Stimulated activated memory B cell treated with anti-CD40 and anti-IgM and Interleukin-4, amounts not matched to agents 10 μg/mL and 1 μg/mL and 100 μg/mL, for 72 hours (primary cell): ENCODE measurements at regions not wholly inside any gene's neighbourhood (a gene's known extent, or its start where the extent isn't known, plus 50 kb on each side); places are given as distances from the start of the nearest gene placed in this dataset.

Source experiments
- ATAC-seq: fragments of 150-1000 bp; cut with Tn5 transposase; 2 replicates; pipeline ENCODE4 v1.10.0; 2021
- H3K27ac Mint-ChIP-seq: one replicate; pipeline ENCODE4 v1.8.0; 2022; ENCODE audit warnings: mild to moderate bottlenecking, mixed read lengths
- H3K27me3 Mint-ChIP-seq: one replicate; pipeline ENCODE4 v1.8.0; 2022; ENCODE audit warnings: mixed read lengths
- H3K36me3 Mint-ChIP-seq: one replicate; pipeline ENCODE4 v1.8.0; 2022; ENCODE audit warnings: mixed read lengths
- H3K4me1 Mint-ChIP-seq: one replicate; pipeline ENCODE4 v1.8.0; 2022; ENCODE audit warnings: mixed read lengths
- H3K4me3 Mint-ChIP-seq: one replicate; pipeline ENCODE4 v1.8.0; 2022; ENCODE audit warnings: mild to moderate bottlenecking, moderate library complexity, mixed read lengths
- H3K9me3 Mint-ChIP-seq: one replicate; pipeline ENCODE4 v1.8.0; 2022; ENCODE audit warnings: mixed read lengths

- H3K27ac Mint-ChIP-seq = no peak overlapping the region
- no peak overlapping the region for H3K4me3 Mint-ChIP-seq
- no peaks in the 10 kb centered on the region for H3K27me3 Mint-ChIP-seq
- no peaks in the 10 kb centered on the region for H3K4me1 Mint-ChIP-seq
- no peak for ATAC-seq
- no peaks in the 10 kb centered on the region for H3K36me3 Mint-ChIP-seq
- H3K9me3 Mint-ChIP-seq = no peaks in the 10 kb centered on the region
Measured at GRCh38 chr12:115611477-115611876, 666.0 kb downstream of the MED13L start.

- no peak for ATAC-seq
- H3K27ac Mint-ChIP-seq = no peak overlapping the region
- H3K27me3 Mint-ChIP-seq = peaks cover 18% of the 10 kb centered on the region
- peaks cover 6% of the 10 kb centered on the region for H3K9me3 Mint-ChIP-seq
- H3K36me3 Mint-ChIP-seq = no peaks in the 10 kb centered on the region
- no peak overlapping the region for H3K4me3 Mint-ChIP-seq
- no peaks in the 10 kb centered on the region for H3K4me1 Mint-ChIP-seq
Measured at GRCh38 chr12:115609347-115609746, 668.1 kb downstream of the MED13L start.

- Mint-ChIP-seq H3K4me1 (no peaks in the 10 kb centered on the region), H3K27ac (no peak overlapping the region), H3K36me3 (no peaks in the 10 kb centered on the region), H3K27me3 (peaks cover 20% of the 10 kb centered on the region), H3K9me3 (peaks cover 8% of the 10 kb centered on the region), H3K4me3 (no peak overlapping the region)
- ATAC-seq = no peak
Measured at GRCh38 chr12:115606040-115606439, 671.5 kb downstream of the MED13L start.

- Mint-ChIP-seq H3K4me1 (no peaks in the 10 kb centered on the region), H3K27me3 (peaks cover under 1% of the 10 kb centered on the region), H3K9me3 (peaks cover 9% of the 10 kb centered on the region), H3K36me3 (no peaks in the 10 kb centered on the region), H3K27ac (no peak overlapping the region), H3K4me3 (no peak overlapping the region)
- ATAC-seq = no peak
Measured at GRCh38 chr12:115598871-115599811, 678.4 kb downstream of the MED13L start.

GRCh38 chr12:115597157-115597712, 680.3 kb downstream of the MED13L start:
- Mint-ChIP-seq H3K4me1 (no peaks in the 10 kb centered on the region), H3K27me3 (no peaks in the 10 kb centered on the region), H3K27ac (no peak overlapping the region), H3K36me3 (no peaks in the 10 kb centered on the region), H3K4me3 (no peak overlapping the region), H3K9me3 (peaks cover 9% of the 10 kb centered on the region)
- ATAC-seq = no peak

GRCh38 chr12:115588131-115588530, 689.4 kb downstream of the MED13L start:
- Mint-ChIP-seq H3K36me3 (no peaks in the 10 kb centered on the region), H3K27me3 (no peaks in the 10 kb centered on the region), H3K9me3 (peaks cover 5% of the 10 kb centered on the region), H3K27ac (no peak overlapping the region), H3K4me3 (no peak overlapping the region), H3K4me1 (no peaks in the 10 kb centered on the region)
- ATAC-seq = no peak

- peaks cover 2% of the 10 kb centered on the region for H3K9me3 Mint-ChIP-seq
- no peaks in the 10 kb centered on the region for H3K27me3 Mint-ChIP-seq
- no peak for ATAC-seq
- no peak overlapping the region for H3K4me3 Mint-ChIP-seq
- H3K4me1 Mint-ChIP-seq = no peaks in the 10 kb centered on the region
- H3K27ac Mint-ChIP-seq = no peak overlapping the region
- H3K36me3 Mint-ChIP-seq = no peaks in the 10 kb centered on the region
Measured at GRCh38 chr12:115584156-115584555, 693.3 kb downstream of the MED13L start.

- no peak for ATAC-seq
- Mint-ChIP-seq H3K4me1 (no peaks in the 10 kb centered on the region), H3K27me3 (no peaks in the 10 kb centered on the region), H3K27ac (no peak overlapping the region), H3K9me3 (no peaks in the 10 kb centered on the region), H3K36me3 (no peaks in the 10 kb centered on the region), H3K4me3 (no peak overlapping the region)
Measured at GRCh38 chr12:115583591-115583990, 693.9 kb downstream of the MED13L start.

- no peaks in the 10 kb centered on the region for H3K27me3 Mint-ChIP-seq
- no peaks in the 10 kb centered on the region for H3K36me3 Mint-ChIP-seq
- H3K4me1 Mint-ChIP-seq = no peaks in the 10 kb centered on the region
- no peaks in the 10 kb centered on the region for H3K9me3 Mint-ChIP-seq
- H3K4me3 Mint-ChIP-seq = no peak overlapping the region
- H3K27ac Mint-ChIP-seq = no peak overlapping the region
- ATAC-seq = no peak
Measured at GRCh38 chr12:115577401-115577800, 700.1 kb downstream of the MED13L start.

- no peaks in the 10 kb centered on the region for H3K4me1 Mint-ChIP-seq
- H3K27ac Mint-ChIP-seq = no peak overlapping the region
- H3K27me3 Mint-ChIP-seq = no peaks in the 10 kb centered on the region
- H3K4me3 Mint-ChIP-seq = no peak overlapping the region
- peaks cover 3% of the 10 kb centered on the region for H3K9me3 Mint-ChIP-seq
- no peaks in the 10 kb centered on the region for H3K36me3 Mint-ChIP-seq
- ATAC-seq = no peak
Measured at GRCh38 chr12:115574826-115575225, 702.7 kb downstream of the MED13L start.

- Mint-ChIP-seq H3K27me3 (no peaks in the 10 kb centered on the region), H3K36me3 (no peaks in the 10 kb centered on the region), H3K4me1 (no peaks in the 10 kb centered on the region), H3K9me3 (peaks cover 3% of the 10 kb centered on the region), H3K4me3 (no peak overlapping the region), H3K27ac (no peak overlapping the region)
- ATAC-seq = no peak
Measured at GRCh38 chr12:115572440-115572839, 705.1 kb downstream of the MED13L start.

GRCh38 chr12:115571446-115571845, 706.0 kb downstream of the MED13L start:
- no peak for ATAC-seq
- no peak overlapping the region for H3K27ac Mint-ChIP-seq
- H3K4me3 Mint-ChIP-seq = no peak overlapping the region
- H3K9me3 Mint-ChIP-seq = peaks cover 3% of the 10 kb centered on the region
- H3K4me1 Mint-ChIP-seq = no peaks in the 10 kb centered on the region
- H3K27me3 Mint-ChIP-seq = no peaks in the 10 kb centered on the region
- no peaks in the 10 kb centered on the region for H3K36me3 Mint-ChIP-seq

GRCh38 chr12:115571027-115571426, 706.5 kb downstream of the MED13L start:
- Mint-ChIP-seq H3K4me1 (no peaks in the 10 kb centered on the region), H3K36me3 (no peaks in the 10 kb centered on the region), H3K4me3 (no peak overlapping the region), H3K27ac (no peak overlapping the region), H3K9me3 (peaks cover 3% of the 10 kb centered on the region), H3K27me3 (no peaks in the 10 kb centered on the region)
- ATAC-seq = no peak

GRCh38 chr12:115570069-115570777, 707.3 kb downstream of the MED13L start:
- H3K9me3 Mint-ChIP-seq = peaks cover 3% of the 10 kb centered on the region
- no peak overlapping the region for H3K27ac Mint-ChIP-seq
- no peak overlapping the region for H3K4me3 Mint-ChIP-seq
- no peak for ATAC-seq
- no peaks in the 10 kb centered on the region for H3K27me3 Mint-ChIP-seq
- no peaks in the 10 kb centered on the region for H3K36me3 Mint-ChIP-seq
- H3K4me1 Mint-ChIP-seq = no peaks in the 10 kb centered on the region

GRCh38 chr12:115569345-115570068, 708.0 kb downstream of the MED13L start:
- ATAC-seq = no peak
- no peaks in the 10 kb centered on the region for H3K36me3 Mint-ChIP-seq
- H3K27ac Mint-ChIP-seq = no peak overlapping the region
- H3K27me3 Mint-ChIP-seq = no peaks in the 10 kb centered on the region
- H3K4me1 Mint-ChIP-seq = no peaks in the 10 kb centered on the region
- H3K4me3 Mint-ChIP-seq = no peak overlapping the region
- peaks cover 3% of the 10 kb centered on the region for H3K9me3 Mint-ChIP-seq
